ENCODE measurements at regions not wholly inside any gene's neighbourhood (a gene's known extent, or its start where the extent isn't known, plus 50 kb on each side); places are given as distances from the start of the nearest gene placed in this dataset.

DNA sequence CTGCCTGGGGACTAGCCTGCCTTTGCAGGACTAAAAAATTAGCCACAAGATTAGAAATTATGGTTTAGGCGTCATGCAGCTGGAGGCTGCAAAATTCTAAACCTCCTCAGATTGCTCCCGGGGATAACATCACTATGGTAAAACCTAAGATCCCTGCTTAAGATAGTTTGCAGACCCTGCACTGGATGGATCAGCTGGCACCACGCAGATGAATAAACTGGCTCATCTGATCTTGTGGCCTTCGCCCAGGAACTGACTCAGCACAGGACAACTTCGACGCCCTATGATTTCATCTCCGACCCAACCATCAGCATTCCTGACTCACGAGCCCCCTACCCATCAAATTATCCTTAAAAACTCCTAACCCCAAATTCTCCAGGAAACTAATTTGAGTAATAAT, 482.4 kb downstream of the SPRY1 start:
- TF ChIP-seq ZNF274 (IDR thresholded peaks at IDR 0.05; ENCODE audit: low read depth, low read length) (no peak), SUZ12 (IDR thresholded peaks at IDR 0.05; ENCODE audit: extremely low read depth, insufficient read depth, insufficient read length) (no peak)

Data from NT2/D1 (cell line).